ENCODE measurements at regions not wholly inside any gene's neighbourhood (a gene's known extent, or its start where the extent isn't known, plus 50 kb on each side); places are given as distances from the start of the nearest gene placed in this dataset.

DNA sequence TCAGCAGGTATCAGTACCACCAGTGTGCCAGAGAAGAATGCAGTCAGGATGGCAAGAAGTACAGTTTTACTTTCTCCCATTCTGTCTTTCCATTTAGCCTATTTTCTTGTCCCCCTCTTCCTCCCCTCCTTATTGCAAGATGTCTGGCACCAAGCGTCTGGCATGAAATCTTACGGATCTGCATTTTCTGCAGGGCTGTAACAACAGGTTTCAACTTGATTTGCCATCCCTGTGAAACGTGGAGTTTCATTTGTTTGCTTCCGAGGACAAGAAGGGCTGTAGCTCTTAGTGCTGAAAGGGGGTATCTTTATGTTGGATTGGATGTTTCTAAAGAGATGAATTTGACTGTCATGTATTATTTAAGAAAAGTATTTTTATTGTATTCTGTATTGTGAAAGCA, 1110.6 kb downstream of the BCL11B start:
- no peak overlapping the region for H3K27ac ChIP-seq (ENCODE audit: extremely low read depth, low read depth, low read length)
- ChIA-PET POLR2A (no interaction called here), CTCF (no interaction called here)
- no peaks in the 10 kb centered on the region for H3K4me1 ChIP-seq (ENCODE audit: control insufficient read depth, insufficient read depth, low read length)
- TF ChIP-seq ZNF302 (tag by site-specific recombination; IDR thresholded peaks at IDR 0.05; ENCODE audit: low read depth) (no peak), SCRT1 (tag by site-specific recombination; IDR thresholded peaks at IDR 0.05; ENCODE audit: borderline replicate concordance) (no peak), ZNF114 (tag by site-specific recombination; IDR thresholded peaks at IDR 0.05) (no peak)
- no peaks in the 10 kb centered on the region for H3K36me3 ChIP-seq (ENCODE audit: control insufficient read depth in 2 of 2, insufficient read depth in 1 of 2, low read length in 2 of 2)
- no peaks in the 10 kb centered on the region for H3K9me3 ChIP-seq (ENCODE audit: control insufficient read depth, insufficient read depth, low read depth, low read length)
- H3K4me3 ChIP-seq (ENCODE audit: low read depth, low read length), result no peak overlapping the region

DNA sequence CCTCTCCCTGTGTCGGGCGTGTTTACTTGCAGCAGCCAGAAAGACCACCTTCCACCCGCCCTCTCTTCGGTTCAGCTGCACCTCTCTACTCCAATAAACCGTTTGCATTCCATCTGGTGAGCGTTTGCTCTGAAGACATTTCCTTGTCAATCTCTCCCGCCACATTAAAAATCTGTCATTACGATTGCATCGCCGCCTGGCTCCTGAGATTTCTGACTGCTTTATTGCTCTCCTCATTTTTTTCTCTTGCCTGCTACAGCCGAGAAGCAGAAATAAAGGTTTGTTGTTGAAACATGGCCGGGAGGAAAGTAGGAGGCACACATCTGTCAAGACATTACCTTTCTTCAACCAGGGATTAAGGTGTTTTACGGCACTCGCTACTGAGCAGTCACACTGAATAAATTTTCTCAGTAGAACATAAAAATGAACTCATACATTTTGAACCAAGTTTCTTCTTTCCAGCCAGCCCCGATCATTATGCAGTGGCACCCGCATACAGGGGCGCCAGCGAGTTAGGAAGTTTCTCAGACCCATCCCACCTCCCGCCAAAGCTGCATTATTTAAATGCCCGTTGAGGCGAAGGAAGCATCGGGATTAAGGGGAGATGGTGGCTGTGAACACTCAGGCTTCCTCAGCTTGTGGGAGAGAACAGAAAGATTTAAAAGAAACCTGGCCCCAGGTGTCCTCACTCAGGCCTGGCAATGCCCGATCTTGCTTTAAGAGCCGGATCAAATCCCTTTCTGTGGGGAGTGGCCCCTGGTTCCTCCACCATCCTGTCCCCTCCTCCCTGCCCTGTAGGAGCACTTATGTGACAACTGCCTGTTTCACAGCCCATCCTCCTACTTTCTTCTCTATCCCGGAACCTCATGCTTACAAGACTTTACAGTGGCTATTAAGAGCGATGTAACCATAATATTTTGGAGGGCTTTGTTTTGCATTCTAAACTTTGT, 1108.9 kb downstream of the BCL11B start:
- no peak overlapping the region for H3K27ac ChIP-seq (ENCODE audit: extremely low read depth, low read depth, low read length)
- POLR2A ChIA-PET, result no interaction called here
- no peaks in the 10 kb centered on the region for H3K36me3 ChIP-seq (ENCODE audit: control insufficient read depth in 2 of 2, insufficient read depth in 1 of 2, low read length in 2 of 2)
- H3K4me3 ChIP-seq (ENCODE audit: low read depth, low read length), result no peak overlapping the region
- TF ChIP-seq ZNF670 (tag by site-specific recombination; IDR thresholded peaks at IDR 0.05; ENCODE audit: low read depth) (no peak), ZNF610 (tag by site-specific recombination; IDR thresholded peaks at IDR 0.05; ENCODE audit: borderline replicate concordance) (no peak), ZNF571 (tag by site-specific recombination; IDR thresholded peaks at IDR 0.05) (no peak), WT1 (tag by site-specific recombination; IDR thresholded peaks at IDR 0.05) (no peak)
- TF ChIP-seq, protein P1, sequence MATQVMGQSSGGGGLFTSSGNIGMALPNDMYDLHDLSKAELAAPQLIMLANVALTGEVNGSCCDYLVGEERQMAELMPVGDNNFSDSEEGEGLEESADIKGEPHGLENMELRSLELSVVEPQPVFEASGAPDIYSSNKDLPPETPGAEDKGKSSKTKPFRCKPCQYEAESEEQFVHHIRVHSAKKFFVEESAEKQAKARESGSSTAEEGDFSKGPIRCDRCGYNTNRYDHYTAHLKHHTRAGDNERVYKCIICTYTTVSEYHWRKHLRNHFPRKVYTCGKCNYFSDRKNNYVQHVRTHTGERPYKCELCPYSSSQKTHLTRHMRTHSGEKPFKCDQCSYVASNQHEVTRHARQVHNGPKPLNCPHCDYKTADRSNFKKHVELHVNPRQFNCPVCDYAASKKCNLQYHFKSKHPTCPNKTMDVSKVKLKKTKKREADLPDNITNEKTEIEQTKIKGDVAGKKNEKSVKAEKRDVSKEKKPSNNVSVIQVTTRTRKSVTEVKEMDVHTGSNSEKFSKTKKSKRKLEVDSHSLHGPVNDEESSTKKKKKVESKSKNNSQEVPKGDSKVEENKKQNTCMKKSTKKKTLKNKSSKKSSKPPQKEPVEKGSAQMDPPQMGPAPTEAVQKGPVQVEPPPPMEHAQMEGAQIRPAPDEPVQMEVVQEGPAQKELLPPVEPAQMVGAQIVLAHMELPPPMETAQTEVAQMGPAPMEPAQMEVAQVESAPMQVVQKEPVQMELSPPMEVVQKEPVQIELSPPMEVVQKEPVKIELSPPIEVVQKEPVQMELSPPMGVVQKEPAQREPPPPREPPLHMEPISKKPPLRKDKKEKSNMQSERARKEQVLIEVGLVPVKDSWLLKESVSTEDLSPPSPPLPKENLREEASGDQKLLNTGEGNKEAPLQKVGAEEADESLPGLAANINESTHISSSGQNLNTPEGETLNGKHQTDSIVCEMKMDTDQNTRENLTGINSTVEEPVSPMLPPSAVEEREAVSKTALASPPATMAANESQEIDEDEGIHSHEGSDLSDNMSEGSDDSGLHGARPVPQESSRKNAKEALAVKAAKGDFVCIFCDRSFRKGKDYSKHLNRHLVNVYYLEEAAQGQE (tag by site-specific recombination; IDR thresholded peaks at IDR 0.05), result no peak
- CTCF ChIA-PET, result no interaction called here
- no peaks in the 10 kb centered on the region for H3K9me3 ChIP-seq (ENCODE audit: control insufficient read depth, insufficient read depth, low read depth, low read length)
- no peaks in the 10 kb centered on the region for H3K4me1 ChIP-seq (ENCODE audit: control insufficient read depth, insufficient read depth, low read length)

DNA sequence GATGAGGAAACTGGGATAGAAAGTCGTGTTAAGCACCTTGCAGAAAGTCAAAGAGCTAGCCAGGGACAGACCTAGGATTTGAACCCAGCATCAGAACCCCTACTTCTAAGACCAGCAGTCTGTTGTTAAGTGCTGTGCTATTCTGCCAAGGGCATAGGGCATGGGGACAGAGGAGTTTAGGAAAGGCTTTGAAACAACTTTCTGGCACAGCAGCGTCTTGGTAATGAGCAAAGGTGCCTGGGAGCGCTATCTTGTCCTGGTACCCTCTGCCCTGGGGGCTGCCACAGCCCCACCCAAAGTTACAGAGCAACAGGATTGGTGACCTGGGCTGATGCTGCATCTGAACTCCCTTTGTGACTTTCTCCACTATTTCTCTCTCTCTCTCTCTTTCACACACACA, 1108.1 kb downstream of the BCL11B start:
- ChIA-PET CTCF (no interaction called here), POLR2A (no interaction called here)
- H3K4me1 ChIP-seq (ENCODE audit: control insufficient read depth, insufficient read depth, low read length), result no peaks in the 10 kb centered on the region
- no peaks in the 10 kb centered on the region for H3K9me3 ChIP-seq (ENCODE audit: control insufficient read depth, insufficient read depth, low read depth, low read length)
- H3K4me3 ChIP-seq (ENCODE audit: low read depth, low read length), result no peak overlapping the region
- no peaks in the 10 kb centered on the region for H3K36me3 ChIP-seq (ENCODE audit: control insufficient read depth in 2 of 2, insufficient read depth in 1 of 2, low read length in 2 of 2)
- H3K27ac ChIP-seq (ENCODE audit: extremely low read depth, low read depth, low read length), result no peak overlapping the region
- TF ChIP-seq KLF8 (tag by site-specific recombination; IDR thresholded peaks at IDR 0.05) (no peak), ZNF501 (tag by site-specific recombination; IDR thresholded peaks at IDR 0.05) (no peak), ZNF311 (tag by site-specific recombination; IDR thresholded peaks at IDR 0.05; ENCODE audit: borderline replicate concordance) (no peak), ZFP69B (tag by site-specific recombination; IDR thresholded peaks at IDR 0.05) (no peak), HOXD13 (CRISPR knock-in tag; IDR thresholded peaks at IDR 0.05; ENCODE audit: borderline replicate concordance) (no peak), ZNF791 (tag by site-specific recombination; IDR thresholded peaks at IDR 0.05) (no peak), ZNF114 (tag by site-specific recombination; IDR thresholded peaks at IDR 0.05) (no peak), ZBTB48 (tag by site-specific recombination; IDR thresholded peaks at IDR 0.05) (no peak), MEIS1 (CRISPR knock-in tag; IDR thresholded peaks at IDR 0.05; ENCODE audit: borderline replicate concordance) (no peak), ZNF133 (tag by site-specific recombination; IDR thresholded peaks at IDR 0.05) (no peak)
- TF ChIP-seq, protein P2, sequence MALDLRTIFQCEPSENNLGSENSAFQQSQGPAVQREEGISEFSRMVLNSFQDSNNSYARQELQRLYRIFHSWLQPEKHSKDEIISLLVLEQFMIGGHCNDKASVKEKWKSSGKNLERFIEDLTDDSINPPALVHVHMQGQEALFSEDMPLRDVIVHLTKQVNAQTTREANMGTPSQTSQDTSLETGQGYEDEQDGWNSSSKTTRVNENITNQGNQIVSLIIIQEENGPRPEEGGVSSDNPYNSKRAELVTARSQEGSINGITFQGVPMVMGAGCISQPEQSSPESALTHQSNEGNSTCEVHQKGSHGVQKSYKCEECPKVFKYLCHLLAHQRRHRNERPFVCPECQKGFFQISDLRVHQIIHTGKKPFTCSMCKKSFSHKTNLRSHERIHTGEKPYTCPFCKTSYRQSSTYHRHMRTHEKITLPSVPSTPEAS (tag by site-specific recombination; IDR thresholded peaks at IDR 0.05), result no peak
- TF ChIP-seq, protein P3, sequence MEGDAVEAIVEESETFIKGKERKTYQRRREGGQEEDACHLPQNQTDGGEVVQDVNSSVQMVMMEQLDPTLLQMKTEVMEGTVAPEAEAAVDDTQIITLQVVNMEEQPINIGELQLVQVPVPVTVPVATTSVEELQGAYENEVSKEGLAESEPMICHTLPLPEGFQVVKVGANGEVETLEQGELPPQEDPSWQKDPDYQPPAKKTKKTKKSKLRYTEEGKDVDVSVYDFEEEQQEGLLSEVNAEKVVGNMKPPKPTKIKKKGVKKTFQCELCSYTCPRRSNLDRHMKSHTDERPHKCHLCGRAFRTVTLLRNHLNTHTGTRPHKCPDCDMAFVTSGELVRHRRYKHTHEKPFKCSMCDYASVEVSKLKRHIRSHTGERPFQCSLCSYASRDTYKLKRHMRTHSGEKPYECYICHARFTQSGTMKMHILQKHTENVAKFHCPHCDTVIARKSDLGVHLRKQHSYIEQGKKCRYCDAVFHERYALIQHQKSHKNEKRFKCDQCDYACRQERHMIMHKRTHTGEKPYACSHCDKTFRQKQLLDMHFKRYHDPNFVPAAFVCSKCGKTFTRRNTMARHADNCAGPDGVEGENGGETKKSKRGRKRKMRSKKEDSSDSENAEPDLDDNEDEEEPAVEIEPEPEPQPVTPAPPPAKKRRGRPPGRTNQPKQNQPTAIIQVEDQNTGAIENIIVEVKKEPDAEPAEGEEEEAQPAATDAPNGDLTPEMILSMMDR (tag by site-specific recombination; IDR thresholded peaks at IDR 0.05), result no peak
- TF ChIP-seq, protein P4, sequence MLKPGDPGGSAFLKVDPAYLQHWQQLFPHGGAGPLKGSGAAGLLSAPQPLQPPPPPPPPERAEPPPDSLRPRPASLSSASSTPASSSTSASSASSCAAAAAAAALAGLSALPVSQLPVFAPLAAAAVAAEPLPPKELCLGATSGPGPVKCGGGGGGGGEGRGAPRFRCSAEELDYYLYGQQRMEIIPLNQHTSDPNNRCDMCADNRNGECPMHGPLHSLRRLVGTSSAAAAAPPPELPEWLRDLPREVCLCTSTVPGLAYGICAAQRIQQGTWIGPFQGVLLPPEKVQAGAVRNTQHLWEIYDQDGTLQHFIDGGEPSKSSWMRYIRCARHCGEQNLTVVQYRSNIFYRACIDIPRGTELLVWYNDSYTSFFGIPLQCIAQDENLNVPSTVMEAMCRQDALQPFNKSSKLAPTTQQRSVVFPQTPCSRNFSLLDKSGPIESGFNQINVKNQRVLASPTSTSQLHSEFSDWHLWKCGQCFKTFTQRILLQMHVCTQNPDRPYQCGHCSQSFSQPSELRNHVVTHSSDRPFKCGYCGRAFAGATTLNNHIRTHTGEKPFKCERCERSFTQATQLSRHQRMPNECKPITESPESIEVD (tag by site-specific recombination; IDR thresholded peaks at IDR 0.05), result no peak
- TF ChIP-seq, protein P5, sequence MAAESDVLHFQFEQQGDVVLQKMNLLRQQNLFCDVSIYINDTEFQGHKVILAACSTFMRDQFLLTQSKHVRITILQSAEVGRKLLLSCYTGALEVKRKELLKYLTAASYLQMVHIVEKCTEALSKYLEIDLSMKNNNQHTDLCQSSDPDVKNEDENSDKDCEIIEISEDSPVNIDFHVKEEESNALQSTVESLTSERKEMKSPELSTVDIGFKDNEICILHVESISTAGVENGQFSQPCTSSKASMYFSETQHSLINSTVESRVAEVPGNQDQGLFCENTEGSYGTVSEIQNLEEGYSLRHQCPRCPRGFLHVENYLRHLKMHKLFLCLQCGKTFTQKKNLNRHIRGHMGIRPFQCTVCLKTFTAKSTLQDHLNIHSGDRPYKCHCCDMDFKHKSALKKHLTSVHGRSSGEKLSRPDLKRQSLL (tag by site-specific recombination; IDR thresholded peaks at IDR 0.05), result no peak
